T-helper 2 cell treated with Interferon-gamma antibody and Interleukin-4, amounts not matched to agents 5 μg/mL and 100 μg/mL, for 36 hours (primary cell): ENCODE measurements at regions not wholly inside any gene's neighbourhood (a gene's known extent, or its start where the extent isn't known, plus 50 kb on each side); places are given as distances from the start of the nearest gene placed in this dataset.
"Not testable (repeated sequence)": the region's sequence is repeated elsewhere in the genome, so short reads cannot be mapped to it uniquely, and the experiment has no call there.

Experiments used
- DNase-seq: peaks from one replicate; pipeline ENCODE4 v3.0.0; 2021; ENCODE audit warnings: low spot score
- H3K27ac Mint-ChIP-seq: one replicate; pipeline ENCODE4 v1.8.0; 2021; ENCODE audit warnings: mild to moderate bottlenecking, mixed read lengths
- H3K27me3 Mint-ChIP-seq: one replicate; pipeline ENCODE4 v1.8.0; 2021; ENCODE audit warnings: low read depth, mixed read lengths
- H3K36me3 Mint-ChIP-seq: one replicate; pipeline ENCODE4 v1.8.0; 2021; ENCODE audit warnings: low read depth, mixed read lengths
- H3K4me1 Mint-ChIP-seq: one replicate; pipeline ENCODE4 v1.8.0; 2021; ENCODE audit warnings: low read depth, mixed read lengths
- H3K4me3 Mint-ChIP-seq: one replicate; pipeline ENCODE4 v1.8.0; 2022; ENCODE audit warnings: mild to moderate bottlenecking, moderate library complexity, mixed read lengths
- H3K9me3 Mint-ChIP-seq: one replicate; pipeline ENCODE4 v1.8.0; 2021; ENCODE audit warnings: mixed read lengths

- H3K4me3 Mint-ChIP-seq, result no peak overlapping the region
- peaks cover 56% of the 10 kb centered on the region for H3K9me3 Mint-ChIP-seq
- H3K4me1 Mint-ChIP-seq, result no peaks in the 10 kb centered on the region
- H3K36me3 Mint-ChIP-seq, result no peaks in the 10 kb centered on the region
- H3K27me3 Mint-ChIP-seq, result no peaks in the 10 kb centered on the region
- H3K27ac Mint-ChIP-seq, result no peak overlapping the region
- no peak for DNase-seq
Observed at GRCh38 chr11:38680746-38681145, 2082.7 kb upstream of the RAG2 start.

DNA sequence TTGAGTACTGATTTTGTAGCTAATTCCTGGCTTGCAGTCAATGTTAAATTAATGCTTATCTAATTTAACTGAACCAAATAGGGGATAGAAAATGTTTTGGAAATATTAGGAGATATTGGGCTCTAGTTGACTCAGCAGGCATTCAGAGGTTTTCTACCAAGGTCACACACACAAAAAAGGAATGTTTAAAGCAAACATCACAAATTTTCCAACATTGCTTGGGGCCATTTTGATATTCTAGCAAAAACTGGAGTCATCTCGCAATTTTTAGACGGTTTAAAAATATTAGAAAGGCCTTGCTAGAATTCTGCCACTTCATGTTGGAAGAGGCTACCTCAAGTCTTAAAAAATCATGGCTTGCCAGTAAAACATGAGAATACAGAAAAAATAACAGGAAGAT is 2082.1 kb upstream of the RAG2 start:
- Mint-ChIP-seq H3K4me3 (no peak overlapping the region), H3K9me3 (peaks cover 58% of the 10 kb centered on the region), H3K4me1 (no peaks in the 10 kb centered on the region), H3K36me3 (no peaks in the 10 kb centered on the region), H3K27ac (no peak overlapping the region), H3K27me3 (no peaks in the 10 kb centered on the region)
- DNase-seq, result no peak

GRCh38 chr11:38672445-38672844 is 2074.4 kb upstream of the RAG2 start:
- H3K9me3 Mint-ChIP-seq, result peaks cover 44% of the 10 kb centered on the region
- no peaks in the 10 kb centered on the region for H3K27me3 Mint-ChIP-seq
- DNase-seq, result no peak
- H3K4me1 Mint-ChIP-seq, result no peaks in the 10 kb centered on the region
- no peaks in the 10 kb centered on the region for H3K36me3 Mint-ChIP-seq
- H3K4me3 Mint-ChIP-seq, result no peak overlapping the region
- H3K27ac Mint-ChIP-seq, result no peak overlapping the region

GRCh38 chr11:38667359-38667758 is 2069.3 kb upstream of the RAG2 start:
- Mint-ChIP-seq H3K27me3 (no peaks in the 10 kb centered on the region), H3K9me3 (peaks cover 32% of the 10 kb centered on the region), H3K27ac (no peak overlapping the region), H3K36me3 (no peaks in the 10 kb centered on the region), H3K4me3 (no peak overlapping the region), H3K4me1 (no peaks in the 10 kb centered on the region)
- no peak for DNase-seq

- Mint-ChIP-seq H3K36me3 (no peaks in the 10 kb centered on the region), H3K27me3 (no peaks in the 10 kb centered on the region)
- no peak for DNase-seq
Observed at GRCh38 chr11:38648604-38649003, 2050.6 kb upstream of the RAG2 start.

DNA sequence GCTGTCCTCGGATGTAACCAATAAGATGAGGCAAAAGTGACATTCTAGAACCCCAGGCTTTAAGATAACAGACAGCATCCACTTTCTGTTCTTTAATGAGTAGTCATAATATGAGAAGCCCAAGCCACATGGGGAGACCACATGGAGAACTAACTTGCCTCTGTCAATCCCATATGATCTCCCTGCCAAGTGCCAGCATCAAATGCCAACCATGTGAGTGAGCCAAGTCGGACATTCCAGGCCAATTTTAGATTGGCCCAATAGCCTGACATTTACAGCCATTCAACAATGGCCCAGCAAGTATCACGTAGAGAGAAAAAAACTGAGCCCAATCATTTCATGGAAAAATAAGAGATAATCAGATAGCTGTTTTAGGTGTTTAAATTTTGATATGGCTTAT is 2048.3 kb upstream of the RAG2 start:
- no peak overlapping the region for H3K27ac Mint-ChIP-seq
- no peaks in the 10 kb centered on the region for H3K27me3 Mint-ChIP-seq
- H3K4me3 Mint-ChIP-seq, result no peak overlapping the region
- H3K4me1 Mint-ChIP-seq, result no peaks in the 10 kb centered on the region
- H3K36me3 Mint-ChIP-seq, result no peaks in the 10 kb centered on the region
- peaks cover 20% of the 10 kb centered on the region for H3K9me3 Mint-ChIP-seq
- no peak for DNase-seq

More at GRCh38 chr11:38648604-38649003, 2050.6 kb upstream of the RAG2 start:
- H3K4me3 Mint-ChIP-seq, result no peak overlapping the region
- H3K4me1 Mint-ChIP-seq, result no peaks in the 10 kb centered on the region
- H3K9me3 Mint-ChIP-seq, result peaks cover 20% of the 10 kb centered on the region
- H3K27ac Mint-ChIP-seq, result no peak overlapping the region

GRCh38 chr11:38640854-38641253 is 2042.8 kb upstream of the RAG2 start:
- Mint-ChIP-seq H3K27ac (no peak overlapping the region), H3K36me3 (no peaks in the 10 kb centered on the region), H3K4me1 (no peaks in the 10 kb centered on the region)

GRCh38 chr11:38612701-38613100 is 2014.7 kb upstream of the RAG2 start:
- Mint-ChIP-seq H3K27ac (no peak overlapping the region), H3K27me3 (no peaks in the 10 kb centered on the region), H3K4me3 (no peak overlapping the region), H3K36me3 (no peaks in the 10 kb centered on the region), H3K9me3 (peaks cover 49% of the 10 kb centered on the region), H3K4me1 (no peaks in the 10 kb centered on the region)
- DNase-seq, result no peak

More at GRCh38 chr11:38640854-38641253, 2042.8 kb upstream of the RAG2 start:
- peaks cover 41% of the 10 kb centered on the region for H3K9me3 Mint-ChIP-seq
- no peak overlapping the region for H3K4me3 Mint-ChIP-seq
- DNase-seq, result no peak
- no peaks in the 10 kb centered on the region for H3K27me3 Mint-ChIP-seq

DNA sequence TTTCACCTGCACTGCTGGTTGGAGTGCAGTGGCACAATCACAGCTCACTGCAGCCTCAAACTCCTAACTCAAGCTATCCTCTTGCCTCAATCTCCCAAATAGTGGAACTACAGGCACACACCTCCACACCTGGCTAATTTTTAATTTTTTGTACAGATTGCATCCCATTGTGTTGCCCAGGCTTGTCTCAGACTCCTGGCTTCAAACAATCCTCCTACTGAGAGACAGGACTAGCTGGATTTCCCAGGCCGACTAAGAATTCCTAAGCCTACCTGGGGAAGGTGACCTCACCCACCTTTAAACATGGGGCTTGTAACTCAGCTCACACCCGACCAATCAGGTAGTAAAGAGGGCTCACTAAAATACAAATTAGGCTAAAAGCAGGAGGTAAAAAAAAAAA is 2003.3 kb upstream of the RAG2 start:
- not testable (repeated sequence) for H3K27me3 Mint-ChIP-seq, H3K36me3 Mint-ChIP-seq, H3K27ac Mint-ChIP-seq

DNA sequence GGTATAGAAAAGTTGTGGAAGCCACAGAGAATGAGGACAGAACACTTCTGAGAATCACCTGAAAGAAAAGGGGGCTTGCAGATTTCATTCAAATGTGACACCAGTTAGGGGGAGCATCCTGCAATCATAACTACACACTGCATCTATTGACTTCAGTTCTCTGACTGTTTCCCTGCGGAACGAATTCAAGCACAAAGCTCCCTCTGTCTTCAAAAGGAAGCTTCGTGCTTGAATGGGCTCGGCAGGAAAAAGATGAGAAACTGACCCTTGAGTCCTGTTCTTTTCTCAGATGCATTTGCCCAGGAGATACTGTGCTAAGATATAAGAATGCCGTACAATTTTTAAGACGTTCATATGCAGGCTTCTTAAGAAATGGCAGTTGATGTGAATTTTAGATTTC is 2000.4 kb upstream of the RAG2 start:
- peaks cover 19% of the 10 kb centered on the region for H3K9me3 Mint-ChIP-seq
- no peaks in the 10 kb centered on the region for H3K36me3 Mint-ChIP-seq
- no peaks in the 10 kb centered on the region for H3K4me1 Mint-ChIP-seq
- no peak overlapping the region for H3K27ac Mint-ChIP-seq
- H3K27me3 Mint-ChIP-seq, result no peaks in the 10 kb centered on the region
- DNase-seq, result no peak
- H3K4me3 Mint-ChIP-seq, result no peak overlapping the region

More for the DNA sequence above, 2003.3 kb upstream of the RAG2 start:
- not testable (repeated sequence) for H3K4me1 Mint-ChIP-seq, DNase-seq, H3K4me3 Mint-ChIP-seq
- peaks cover 37% of the 10 kb centered on the region for H3K9me3 Mint-ChIP-seq

DNA sequence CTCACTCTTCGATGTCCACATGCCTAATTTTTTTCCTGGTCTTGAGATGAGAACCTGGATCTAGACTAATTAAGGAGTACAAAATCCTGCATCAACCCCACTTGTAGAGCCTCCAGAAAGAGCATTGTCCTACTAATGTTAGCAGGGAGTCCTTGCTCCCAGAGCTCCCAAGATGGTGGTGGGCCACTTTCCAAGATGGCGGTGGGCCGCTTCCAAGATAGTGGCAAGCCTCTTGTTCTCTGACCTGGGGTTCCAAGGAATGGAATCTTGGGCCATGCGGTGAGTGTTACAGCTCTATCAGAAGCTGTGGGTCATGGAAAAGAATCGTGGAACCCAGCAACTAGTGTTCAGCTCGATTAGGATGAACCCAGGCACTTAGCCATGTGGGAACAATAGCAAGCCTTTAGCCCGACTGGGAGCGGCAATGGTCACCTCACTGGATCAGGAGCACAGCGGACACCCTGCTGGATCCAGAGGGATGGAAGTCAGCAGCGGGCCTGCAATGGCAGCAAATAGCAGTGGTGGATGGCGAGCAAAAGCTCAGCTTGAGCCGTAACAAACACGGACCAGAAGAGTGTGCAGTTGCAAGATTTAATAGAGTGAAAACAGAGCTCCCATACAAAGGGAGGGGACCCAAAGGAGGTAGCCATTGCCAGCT is 1997.5 kb upstream of the RAG2 start:
- H3K27ac Mint-ChIP-seq, result not testable (repeated sequence)

DNA sequence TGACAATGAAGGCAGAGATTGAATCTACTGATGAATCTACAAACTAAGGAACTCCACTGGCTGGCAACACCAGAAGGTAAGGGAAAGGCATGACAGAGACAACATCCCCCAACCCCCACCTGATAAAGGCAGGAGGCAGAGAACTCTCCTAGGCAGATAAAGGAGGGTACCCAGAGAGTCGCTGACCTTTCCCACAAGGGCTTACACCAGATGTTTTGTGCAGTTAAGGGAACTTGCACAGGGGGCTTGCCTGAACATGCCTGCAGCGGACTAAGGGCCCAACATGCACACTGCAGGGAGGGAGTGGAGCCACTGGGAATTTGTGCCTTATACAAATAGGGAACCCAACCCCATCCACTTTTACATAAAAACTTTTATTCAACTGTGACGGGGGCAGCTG is 1996.9 kb upstream of the RAG2 start:
- Mint-ChIP-seq H3K4me3 (no peak overlapping the region), H3K36me3 (no peaks in the 10 kb centered on the region), H3K27ac (no peak overlapping the region), H3K9me3 (peaks cover 13% of the 10 kb centered on the region), H3K4me1 (no peaks in the 10 kb centered on the region), H3K27me3 (no peaks in the 10 kb centered on the region)
- no peak for DNase-seq

More for the DNA sequence above, 1997.5 kb upstream of the RAG2 start:
- H3K9me3 Mint-ChIP-seq, result peaks cover 13% of the 10 kb centered on the region
- not testable (repeated sequence) for H3K36me3 Mint-ChIP-seq, H3K4me1 Mint-ChIP-seq, H3K4me3 Mint-ChIP-seq, DNase-seq, H3K27me3 Mint-ChIP-seq

DNA sequence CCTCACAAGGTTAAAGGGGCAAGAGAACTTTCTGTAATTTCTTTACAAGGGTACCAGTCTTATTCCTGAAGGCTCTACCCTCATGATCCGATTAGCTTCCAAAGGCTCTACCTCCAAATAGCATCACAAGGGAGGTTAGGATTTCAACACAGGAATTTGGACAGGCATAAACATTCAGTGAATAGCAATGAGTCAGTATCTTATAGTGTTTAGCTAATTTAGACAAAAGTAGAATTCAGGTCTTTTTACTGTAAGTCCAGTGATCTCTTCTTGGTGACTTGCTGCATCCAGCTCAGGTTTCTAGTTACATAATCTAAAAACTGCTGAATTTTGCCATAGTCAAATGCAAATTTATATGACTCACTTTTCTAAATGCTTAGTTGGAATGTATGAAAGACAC is 1995.6 kb upstream of the RAG2 start:
- Mint-ChIP-seq H3K27me3 (no peaks in the 10 kb centered on the region), H3K36me3 (no peaks in the 10 kb centered on the region), H3K4me3 (no peak overlapping the region), H3K4me1 (no peaks in the 10 kb centered on the region), H3K27ac (no peak overlapping the region), H3K9me3 (peaks cover 13% of the 10 kb centered on the region)
- no peak for DNase-seq

GRCh38 chr11:38582756-38583155 is 1984.7 kb upstream of the RAG2 start:
- DNase-seq, result no peak
- Mint-ChIP-seq H3K4me3 (no peak overlapping the region), H3K9me3 (peaks cover 30% of the 10 kb centered on the region), H3K27me3 (no peaks in the 10 kb centered on the region), H3K4me1 (no peaks in the 10 kb centered on the region), H3K27ac (no peak overlapping the region), H3K36me3 (no peaks in the 10 kb centered on the region)

DNA sequence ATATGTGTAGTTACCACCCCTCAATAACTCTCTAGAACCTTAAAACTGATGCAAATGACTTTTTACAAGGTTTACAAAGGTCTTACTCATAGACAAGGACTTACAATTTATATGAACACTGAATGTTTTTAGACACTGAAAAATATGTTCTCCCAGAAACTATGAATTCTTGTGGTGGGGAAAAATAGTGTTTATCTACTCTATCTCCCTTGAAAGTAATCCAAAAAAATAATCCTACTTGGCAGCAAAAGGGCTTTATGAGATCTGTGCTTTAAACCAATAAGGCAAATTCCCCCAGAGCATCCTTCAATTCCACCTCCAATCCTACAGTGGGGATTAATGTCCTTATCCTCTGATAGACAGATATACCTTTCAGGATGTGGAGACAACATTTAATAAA is 1984.1 kb upstream of the RAG2 start:
- Mint-ChIP-seq H3K27ac (no peak overlapping the region), H3K27me3 (no peaks in the 10 kb centered on the region), H3K4me1 (no peaks in the 10 kb centered on the region), H3K4me3 (no peak overlapping the region), H3K36me3 (no peaks in the 10 kb centered on the region), H3K9me3 (peaks cover 35% of the 10 kb centered on the region)
- no peak for DNase-seq
